ENCODE measurements at regions not wholly inside any gene's neighbourhood (a gene's known extent, or its start where the extent isn't known, plus 50 kb on each side); places are given as distances from the start of the nearest gene placed in this dataset.
A peak's percentile ranks its signal among the peaks of the same experiment; 100 is the strongest.

- TF ChIP-seq PBX3 (IDR thresholded peaks at IDR 0.05; ENCODE audit: insufficient replicate concordance, low read depth, low read length) (peak; percentile 87), MXI1 (IDR thresholded peaks at IDR 0.05; ENCODE audit: low read depth, low read length) (peak; percentile 72; the same call in 1 of the 2 replicates), GABPA (IDR thresholded peaks at IDR 0.05; ENCODE audit: low read depth) (peak; percentile 78; the same call in 1 of the 2 replicates), POLR2AphosphoS5 (IDR thresholded peaks at IDR 0.05; ENCODE audit: low read length) (peak; percentile 26; the same call in 1 of the 2 replicates), ZBTB40 (IDR thresholded peaks at IDR 0.05; ENCODE audit: borderline replicate concordance) (peak; percentile 81; the same call in 1 of the 2 replicates)
Measured at GRCh38 chr12:9283346-9284095, 75.3 kb upstream of the PZP start (continued).

GRCh38 chr12:9276990-9277389 lies 68.8 kb upstream of the PZP start:
- no peak overlapping the region for H3K27ac ChIP-seq (ENCODE audit: control insufficient read depth, insufficient read depth)
- H3K27me3 ChIP-seq (replicated peaks in 1 of 2; ENCODE audit: control insufficient read depth in 2 of 2, insufficient read depth in 2 of 2, low read length in 1 of 2) = no peaks in the 10 kb centered on the region
- no peak for DNase-seq (ENCODE audit: low read depth, low spot score)
- no peak overlapping the region for H3K9ac ChIP-seq (ENCODE audit: control insufficient read depth, insufficient read depth, low read length)
- TF ChIP-seq ZNF622 (IDR thresholded peaks at IDR 0.05) (no peak), SMC3 (IDR thresholded peaks at IDR 0.05; ENCODE audit: borderline replicate concordance, low read length) (no peak), RFX5 (IDR thresholded peaks at IDR 0.05; ENCODE audit: low read depth, low read length) (no peak), SREBF2 (IDR thresholded peaks at IDR 0.05; ENCODE audit: low read length) (no peak), ESRRA (IDR thresholded peaks at IDR 0.05; ENCODE audit: low read length) (no peak), SMAD5 (IDR thresholded peaks at IDR 0.05; ENCODE audit: low read depth) (no peak), FOXK2 (IDR thresholded peaks at IDR 0.05) (no peak), PKNOX1 (IDR thresholded peaks at IDR 0.05) (no peak), HDAC2 (IDR thresholded peaks at IDR 0.05) (no peak)
- no peaks in the 10 kb centered on the region for H3K9me3 ChIP-seq (replicated peaks; ENCODE audit: control insufficient read depth, insufficient read depth, low read length)
- no TSS peak for BruUV-seq (replicated peaks)
- H3K4me3 ChIP-seq = no peak overlapping the region
- H3K79me2 ChIP-seq (ENCODE audit: control insufficient read depth, insufficient read depth, low read length) = no peaks in the 10 kb centered on the region
- no peak overlapping the region for H3K4me2 ChIP-seq (ENCODE audit: control insufficient read depth, insufficient read depth)
- no peak for ATAC-seq
- no peak for FAIRE-seq
- no peaks in the 10 kb centered on the region for H3K4me1 ChIP-seq (ENCODE audit: control insufficient read depth, insufficient read depth, low read length)
- CTCF ChIA-PET = no interaction called here
- POLR2A ChIA-PET = no interaction called here
- 62% methylated on average over 4 of the region's 4 CpGs for WGBS (ENCODE audit: insufficient coverage, insufficient replicate concordance, low lambda C conversion rate, missing lambda C conversion rate)
- H2AFZ ChIP-seq (ENCODE audit: control insufficient read depth, low read depth, low read length) = no peak overlapping the region
- in situ Hi-C loops (cut with MboI) (no loop called here), intact Hi-C loops (cut with micrococcal nuclease; ENCODE audit: unreplicated experiment) (no loop called here)
- no peaks in the 10 kb centered on the region for H3K36me3 ChIP-seq (ENCODE audit: control insufficient read depth in 2 of 2, insufficient read depth in 2 of 2, low read length in 1 of 2)
- RAD21 ChIA-PET (ENCODE audit: unreplicated experiment) = no interaction called here
- SMC1A ChIA-PET (ENCODE audit: uncharacterized antibody, unreplicated experiment) = no interaction called here
- no peaks in the 10 kb centered on the region for H4K20me1 ChIP-seq (ENCODE audit: control insufficient read depth, insufficient read depth)
